ENCODE measurements at regions not wholly inside any gene's neighbourhood (a gene's known extent, or its start where the extent isn't known, plus 50 kb on each side); places are given as distances from the start of the nearest gene placed in this dataset.
"Not testable (repeated sequence)": the region's sequence is repeated elsewhere in the genome, so short reads cannot be mapped to it uniquely, and the experiment has no call there.

DNA sequence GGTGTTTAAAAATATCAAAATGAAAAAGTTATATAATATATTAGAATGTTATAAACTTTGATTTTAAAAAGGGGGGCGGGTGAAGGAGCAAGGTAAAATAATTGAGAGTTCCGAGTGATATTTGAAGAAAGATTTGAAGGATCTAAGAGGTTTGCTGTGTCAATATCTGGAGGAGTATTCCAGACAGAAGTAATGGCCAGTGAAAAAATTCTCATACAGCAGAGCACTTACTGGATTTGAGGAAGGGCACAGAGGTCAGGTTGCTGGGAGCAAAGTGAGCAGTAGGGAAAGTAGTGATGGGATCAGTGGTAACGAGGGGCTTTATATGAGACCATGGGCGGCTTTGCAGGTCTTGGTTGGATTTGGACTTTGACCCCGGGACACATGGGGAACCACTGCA is 531.5 kb downstream of the ADCYAP1 start:
- Histone ChIP-seq H3K4me3 (ENCODE audit: low read depth, low read length) (no peak overlapping the region), H3K27me3 (ENCODE audit: control insufficient read depth, insufficient read depth, low read length) (no peaks in the 10 kb centered on the region), H3K36me3 (ENCODE audit: control insufficient read depth, insufficient read depth, low read length) (no peaks in the 10 kb centered on the region)
- no peak for TF ChIP-seq CTCF (IDR thresholded peaks at IDR 0.05; ENCODE audit: insufficient read depth, low read depth, low read length)
- POLR2A ChIA-PET = no interaction called here
- CTCF ChIA-PET = interaction anchor here (0.7 kb wide), 1 partner anchor 32 kb away, joined by 3 read pairs; no protein-coding TSS in a partner anchor
- no peak for DNase-seq (ENCODE audit: low read depth)

GRCh38 chr18:1438458-1438910 is 533.8 kb downstream of the ADCYAP1 start:
- POLR2A ChIA-PET = no interaction called here
- no peak for DNase-seq (ENCODE audit: low read depth)
- Histone ChIP-seq H3K27me3 (ENCODE audit: control insufficient read depth, insufficient read depth, low read length) (no peaks in the 10 kb centered on the region), H3K36me3 (ENCODE audit: control insufficient read depth, insufficient read depth, low read length) (no peaks in the 10 kb centered on the region), H3K4me3 (ENCODE audit: low read depth, low read length) (no peak overlapping the region)
- CTCF ChIA-PET = no interaction called here
- TF ChIP-seq CTCF (IDR thresholded peaks at IDR 0.05; ENCODE audit: insufficient read depth, low read depth, low read length) = no peak

DNA sequence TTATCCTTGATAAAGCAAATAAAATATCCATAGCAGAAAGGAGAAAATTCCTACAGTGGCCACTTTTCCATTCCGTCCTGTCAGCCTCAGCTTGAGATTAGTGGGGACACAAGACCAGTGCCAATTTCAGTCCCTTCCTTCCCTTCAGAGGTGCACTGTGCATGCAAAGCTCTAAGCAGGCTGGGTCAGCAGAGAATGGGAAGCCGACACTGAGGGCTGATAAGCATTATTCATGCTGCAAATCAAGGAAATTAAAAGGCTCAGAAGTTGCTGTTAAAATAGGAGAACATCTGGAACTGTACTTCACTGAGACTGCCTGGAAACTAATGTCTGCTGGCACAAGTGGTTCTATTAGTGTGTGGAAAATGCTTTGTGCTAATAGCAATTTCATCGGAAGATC is 534.3 kb downstream of the ADCYAP1 start:
- no peak for DNase-seq (ENCODE audit: low read depth)
- CTCF ChIA-PET = no interaction called here
- no peak for TF ChIP-seq CTCF (IDR thresholded peaks at IDR 0.05; ENCODE audit: insufficient read depth, low read depth, low read length)
- Histone ChIP-seq H3K36me3 (ENCODE audit: control insufficient read depth, insufficient read depth, low read length) (no peaks in the 10 kb centered on the region), H3K27me3 (ENCODE audit: control insufficient read depth, insufficient read depth, low read length) (no peaks in the 10 kb centered on the region), H3K4me3 (ENCODE audit: low read depth, low read length) (no peak overlapping the region)
- POLR2A ChIA-PET = no interaction called here

- POLR2A ChIA-PET; DNase-seq (ENCODE audit: low read depth); CTCF ChIA-PET; H3K36me3 ChIP-seq (ENCODE audit: control insufficient read depth, insufficient read depth, low read length); H3K27me3 ChIP-seq (ENCODE audit: control insufficient read depth, insufficient read depth, low read length); H3K4me3 ChIP-seq (ENCODE audit: low read depth, low read length): not testable (repeated sequence)
Measured at GRCh38 chr18:1444062-1444461, 539.4 kb downstream of the ADCYAP1 start.

GRCh38 chr18:1446765-1447164 is 542.1 kb downstream of the ADCYAP1 start:
- no peak for DNase-seq (ENCODE audit: low read depth)
- ChIA-PET CTCF (no interaction called here), POLR2A (no interaction called here)
- no peaks in the 10 kb centered on the region for H3K36me3 ChIP-seq (ENCODE audit: control insufficient read depth, insufficient read depth, low read length)
- no peak overlapping the region for H3K4me3 ChIP-seq (ENCODE audit: low read depth, low read length)
- no peaks in the 10 kb centered on the region for H3K27me3 ChIP-seq (ENCODE audit: control insufficient read depth, insufficient read depth, low read length)
- no peak for TF ChIP-seq CTCF (IDR thresholded peaks at IDR 0.05; ENCODE audit: insufficient read depth, low read depth, low read length)

- ChIA-PET CTCF (no interaction called here), POLR2A (no interaction called here)
- Histone ChIP-seq H3K4me3 (ENCODE audit: low read depth, low read length) (no peak overlapping the region), H3K36me3 (ENCODE audit: control insufficient read depth, insufficient read depth, low read length) (no peaks in the 10 kb centered on the region), H3K27me3 (ENCODE audit: control insufficient read depth, insufficient read depth, low read length) (no peaks in the 10 kb centered on the region)
- no peak for DNase-seq (ENCODE audit: low read depth)
- no peak for TF ChIP-seq CTCF (IDR thresholded peaks at IDR 0.05; ENCODE audit: insufficient read depth, low read depth, low read length)
Measured at GRCh38 chr18:1452821-1453220, 548.1 kb downstream of the ADCYAP1 start.

Measured in BJ (cell line).